K562 (cell line): ENCODE measurements at regions not wholly inside any gene's neighbourhood (a gene's known extent, or its start where the extent isn't known, plus 50 kb on each side); places are given as distances from the start of the nearest gene placed in this dataset.
A peak's percentile ranks its signal among the peaks of the same experiment; 100 is the strongest.

ENCODE experiments used
- ADNP ChIP-seq: fragments of 200-800 bp; sonication (Bioruptor generic); IDR thresholded peaks from 2 replicates; pipeline ENCODE4 v1.6.1; 2016; ENCODE audit warnings: missing genetic modification characterization, missing compliant biosample characterization
- CCAR2 ChIP-seq: fragments of 200-400 bp; formaldehyde crosslinking; IDR thresholded peaks from 2 replicates; pipeline ENCODE4 v1.6.1; 2017; ENCODE audit warnings: mild to moderate bottlenecking, low read depth, low read length
- ETS2 ChIP-seq: IDR thresholded peaks from 2 replicates; pipeline ENCODE4 v1.6.1; 2016; ENCODE audit warnings: borderline replicate concordance, missing genetic modification characterization, mild to moderate bottlenecking, moderate library complexity, missing compliant biosample characterization; ENCODE audit not compliant: poor library complexity, severe bottlenecking
- GABPB1 ChIP-seq: sonication (generic); formaldehyde crosslinking; IDR thresholded peaks from 2 replicates; pipeline ENCODE4 v1.8.0; 2022; ENCODE audit warnings: mild to moderate bottlenecking, missing genetic modification reagents
- HBP1 ChIP-seq: fragments of 450-650 bp; formaldehyde crosslinking; IDR thresholded peaks from 2 replicates; pipeline ENCODE4 v1.4.0; 2022; ENCODE audit warnings: missing genetic modification characterization
- JUN ChIP-seq, 2 experiments: sonication (generic) in 1 of 2; formaldehyde crosslinking in 1 of 2; IDR thresholded peaks; 2 replicates each; pipeline versions ENCODE4 v1.6.1 to v1.8.0; 2012 to 2022; ENCODE audit warnings: borderline replicate concordance in 2 of 2, mild to moderate bottlenecking in 2 of 2, improper control_type of control experiment in 1 of 2, low read depth in 1 of 2, low read length in 1 of 2, missing genetic modification reagents in 1 of 2
- KAT2B ChIP-seq: IDR thresholded peaks from one replicate; pipeline ENCODE4 v1.6.1; 2012; ENCODE audit warnings: low read depth, mild to moderate bottlenecking, control low read depth, inconsistent platforms, low read length, moderate library complexity
- KAT7 ChIP-seq: sonication (generic); formaldehyde crosslinking; IDR thresholded peaks from 2 replicates; pipeline ENCODE4 v1.8.0; 2022; ENCODE audit warnings: missing genetic modification reagents, mild to moderate bottlenecking, borderline replicate concordance
- KDM4B ChIP-seq, 2 experiments: fragments of 450-650 bp in 1 of 2; sonication (generic) in 1 of 2; IDR thresholded peaks; 2 replicates each; pipeline ENCODE4 v1.6.1; 2016 to 2017; ENCODE audit warnings: borderline replicate concordance in 2 of 2, antibody characterized with exemption in 1 of 2, low read depth in 1 of 2, mild to moderate bottlenecking in 1 of 2
- NR2C1 ChIP-seq, 2 experiments: fragments of 450-650 bp; IDR thresholded peaks; 2 replicates each; pipeline ENCODE4 v1.6.1; 2017; ENCODE audit warnings: mild to moderate bottlenecking in 2 of 2, antibody characterized with exemption in 1 of 2, inconsistent platforms in 1 of 2, missing compliant biosample characterization in 1 of 2, missing genetic modification characterization in 1 of 2
- PCBP2 ChIP-seq: fragments of 200-400 bp; formaldehyde crosslinking; IDR thresholded peaks from 2 replicates; pipeline ENCODE4 v1.6.1; 2018; ENCODE audit warnings: low read length, low read depth, mild to moderate bottlenecking, moderate library complexity; ENCODE audit not compliant: poor library complexity, severe bottlenecking
- POU5F1 ChIP-seq: fragments of 150-350 bp; IDR thresholded peaks from 2 replicates; pipeline ENCODE4 v1.6.1; 2014; ENCODE audit warnings: borderline replicate concordance, low read length, low read depth, mild to moderate bottlenecking; ENCODE audit not compliant: partially characterized antibody
- RBBP5 ChIP-seq: fragments of 200-600 bp; sonication (generic); IDR thresholded peaks from 2 replicates; pipeline ENCODE4 v1.6.1; 2012; ENCODE audit warnings: borderline replicate concordance, mild to moderate bottlenecking, low read length, control low read depth, inconsistent platforms; ENCODE audit not compliant: insufficient read depth, poor library complexity, severe bottlenecking
- RBM17 ChIP-seq: fragments of 200-400 bp; formaldehyde crosslinking; IDR thresholded peaks from 2 replicates; pipeline ENCODE4 v1.6.1; 2017; ENCODE audit warnings: low read depth, mild to moderate bottlenecking, low read length, borderline replicate concordance
- RFX5 ChIP-seq: IDR thresholded peaks from 2 replicates; pipeline ENCODE4 v1.6.1; 2011; ENCODE audit warnings: low read depth, mild to moderate bottlenecking, improper control_type of control experiment, low read length
- SRF ChIP-seq, 2 experiments: fragments of 250-450, 450-650 bp in 1 of 2; sonication (Bioruptor Pico) in 1 of 2; sonication (generic) in 1 of 2; formaldehyde crosslinking; IDR thresholded peaks; 2 replicates each; pipeline versions ENCODE4 v1.5.0 to v1.5.1; 2020 to 2022; ENCODE audit warnings: mild to moderate bottlenecking in 1 of 2, missing genetic modification reagents in 1 of 2
- TCFL5 ChIP-seq: fragments of 250-450 bp; sonication (Bioruptor Pico); conservative IDR thresholded peaks from 2 replicates; pipeline ENCODE4 v1.6.1; 2021; ENCODE audit warnings: mild to moderate bottlenecking, moderate library complexity, matching md5 sums
- ZBTB12 ChIP-seq: fragments of 250-450 bp; sonication (Bioruptor Pico); IDR thresholded peaks from 2 replicates; pipeline ENCODE4 v1.4.0; 2020
- ZNF175 ChIP-seq: fragments of 200-800 bp; sonication (Bioruptor generic); IDR thresholded peaks from 2 replicates; pipeline ENCODE4 v1.6.1; 2016; ENCODE audit warnings: low read depth, mild to moderate bottlenecking, missing genetic modification characterization, missing compliant biosample characterization
- ZNF354B ChIP-seq: fragments of 250-450 bp; sonication (Bioruptor Pico); IDR thresholded peaks from 2 replicates; pipeline ENCODE4 v1.4.0; 2020
- ZNF436 ChIP-seq: fragments of 250-450, 450-650 bp; sonication (Bioruptor Pico); formaldehyde crosslinking; IDR thresholded peaks from 2 replicates; pipeline ENCODE4 v1.7.0; 2020; ENCODE audit warnings: mild to moderate bottlenecking
- ZNF764 ChIP-seq: fragments of 250-450 bp; sonication (Bioruptor Pico); IDR thresholded peaks from 2 replicates; pipeline ENCODE4 v1.4.0; 2020; ENCODE audit warnings: low read depth, mild to moderate bottlenecking, moderate library complexity

GRCh38 chr13:80547885-80548825, 207.2 kb upstream of the SPRY2 start (continued):
- TF ChIP-seq ZBTB12 (CRISPR knock-in tag) (no peak), HBP1 (CRISPR knock-in tag) (no peak), SRF (CRISPR knock-in tag; IDR thresholded peaks at IDR 0.05) (0 out of 4 replicates have a peak, but pooled peaks of 1 of the 2 experiments have one; percentile 25), KAT7 (CRISPR knock-in tag) (no peak), ZNF175 (no peak), PCBP2 (no peak), NR2C1 (IDR thresholded peaks at IDR 0.05) (no peak), NR2C1 (tag; IDR thresholded peaks at IDR 0.05) (no peak; the same call in 1 of the 2 replicates), ZNF436 (CRISPR knock-in tag) (no peak), ADNP (tag) (no peak), ETS2 (tag) (no peak), TCFL5 (CRISPR knock-in tag) (no peak), KDM4B (IDR thresholded peaks at IDR 0.05; ENCODE audit: borderline replicate concordance in 2 of 2, low read depth in 1 of 2) (no peak), RBM17 (no peak), CCAR2 (no peak), POU5F1 (no peak), GABPB1 (CRISPR knock-in tag) (no peak), KAT2B (no peak), ZNF764 (CRISPR knock-in tag) (no peak), RBBP5 (no peak), JUN (IDR thresholded peaks at IDR 0.05; ENCODE audit: borderline replicate concordance, low read depth, low read length) (0 out of 2 replicates have a peak, but pooled peaks have one; percentile 54), JUN (CRISPR knock-in tag; IDR thresholded peaks at IDR 0.05; ENCODE audit: borderline replicate concordance) (no peak), RFX5 (no peak), ZNF354B (CRISPR knock-in tag) (no peak)
